ENCODE measurements at regions not wholly inside any gene's neighbourhood (a gene's known extent, or its start where the extent isn't known, plus 50 kb on each side); places are given as distances from the start of the nearest gene placed in this dataset.

- WGBS (ENCODE audit: extremely low coverage, insufficient coverage, insufficient read length), result no CpG with 5 or more reads among the region's 1 CpG
- Histone ChIP-seq H3K9ac (ENCODE audit: low read length) (no peak overlapping the region), H3K4me2 (ENCODE audit: low read length) (no peak overlapping the region)
Observed at GRCh38 chr5:148939676-148940075, 113.3 kb downstream of the ADRB2 start.

GRCh38 chr5:148941810-148942209 is 115.4 kb downstream of the ADRB2 start:
- no peak overlapping the region for H2BK12ac ChIP-seq (ENCODE audit: low read length)
- H3K36me3 ChIP-seq (ENCODE audit: control insufficient read depth in 1 of 2, insufficient read depth in 2 of 2, low read length in 2 of 2), result no peaks in the 10 kb centered on the region
- no peaks in the 10 kb centered on the region for H3K4me1 ChIP-seq (ENCODE audit: control insufficient read depth in 1 of 2, insufficient read depth in 2 of 2, low read length in 2 of 2)
- H3K27ac ChIP-seq (ENCODE audit: low read depth, low read length), result no peak overlapping the region
- no peaks in the 10 kb centered on the region for H3K27me3 ChIP-seq (ENCODE audit: insufficient read depth, low read length)
- WGBS (ENCODE audit: extremely low coverage, insufficient coverage, insufficient read length), result no CpG with 5 or more reads among the region's 1 CpG
- H4K8ac ChIP-seq (ENCODE audit: low read depth, low read length), result no peak overlapping the region
- no peaks in the 10 kb centered on the region for H3K79me1 ChIP-seq (ENCODE audit: low read length)
- no peak overlapping the region for H3K4me2 ChIP-seq (ENCODE audit: low read length)
- no peak overlapping the region for H3K4me3 ChIP-seq (ENCODE audit: low read depth, low read length)
- no peak overlapping the region for H2BK5ac ChIP-seq (ENCODE audit: low read depth, low read length, poor library complexity)
- DNase-seq, result no peak
- H2AFZ ChIP-seq (ENCODE audit: insufficient read depth, low read length, poor library complexity), result no peak overlapping the region
- H3K23ac ChIP-seq (ENCODE audit: low read length), result no peak overlapping the region
- H3K79me2 ChIP-seq (ENCODE audit: control insufficient read depth, insufficient read depth, low read length, poor library complexity), result no peaks in the 10 kb centered on the region
- H3K4ac ChIP-seq (ENCODE audit: low read depth, low read length), result no peak overlapping the region
- no peak overlapping the region for H4K12ac ChIP-seq (ENCODE audit: low read depth, low read length)
- no peak overlapping the region for H2BK120ac ChIP-seq (ENCODE audit: insufficient read depth, low read length, poor library complexity)
- H3K9me3 ChIP-seq (ENCODE audit: insufficient read depth, low read depth, low read length), result no peaks in the 10 kb centered on the region
- H3K9ac ChIP-seq (ENCODE audit: low read length), result no peak overlapping the region
- no peak overlapping the region for H2AK5ac ChIP-seq (ENCODE audit: low read length)
- no peak overlapping the region for H3K18ac ChIP-seq (ENCODE audit: low read length)
- H4K91ac ChIP-seq (ENCODE audit: low read depth, low read length), result no peak overlapping the region
- no peak overlapping the region for H3K14ac ChIP-seq (ENCODE audit: low read length)

More at GRCh38 chr5:148939676-148940075, 113.3 kb downstream of the ADRB2 start:
- H3K14ac ChIP-seq (ENCODE audit: low read length), result no peak overlapping the region
- no peak overlapping the region for H2BK12ac ChIP-seq (ENCODE audit: low read length)
- H3K9me3 ChIP-seq (ENCODE audit: insufficient read depth, low read depth, low read length), result no peaks in the 10 kb centered on the region
- no peak overlapping the region for H3K18ac ChIP-seq (ENCODE audit: low read length)
- no peaks in the 10 kb centered on the region for H3K36me3 ChIP-seq (ENCODE audit: control insufficient read depth in 1 of 2, insufficient read depth in 2 of 2, low read length in 2 of 2)
- H2BK120ac ChIP-seq (ENCODE audit: insufficient read depth, low read length, poor library complexity), result no peak overlapping the region
- H3K79me1 ChIP-seq (ENCODE audit: low read length), result no peaks in the 10 kb centered on the region
- no peak overlapping the region for H2BK5ac ChIP-seq (ENCODE audit: low read depth, low read length, poor library complexity)
- H3K4me3 ChIP-seq (ENCODE audit: low read depth, low read length), result no peak overlapping the region
- H3K79me2 ChIP-seq (ENCODE audit: control insufficient read depth, insufficient read depth, low read length, poor library complexity), result no peaks in the 10 kb centered on the region
- H4K12ac ChIP-seq (ENCODE audit: low read depth, low read length), result no peak overlapping the region
- DNase-seq, result no peak
- H4K8ac ChIP-seq (ENCODE audit: low read depth, low read length), result no peak overlapping the region
- no peaks in the 10 kb centered on the region for H3K27me3 ChIP-seq (ENCODE audit: insufficient read depth, low read length)
- H3K4me1 ChIP-seq (ENCODE audit: control insufficient read depth in 1 of 2, insufficient read depth in 2 of 2, low read length in 2 of 2), result no peaks in the 10 kb centered on the region
- no peak overlapping the region for H4K91ac ChIP-seq (ENCODE audit: low read depth, low read length)
- H3K27ac ChIP-seq (ENCODE audit: low read depth, low read length), result no peak overlapping the region
- no peak overlapping the region for H2AK5ac ChIP-seq (ENCODE audit: low read length)
- H3K23ac ChIP-seq (ENCODE audit: low read length), result no peak overlapping the region
- H3K4ac ChIP-seq (ENCODE audit: low read depth, low read length), result no peak overlapping the region
- H2AFZ ChIP-seq (ENCODE audit: insufficient read depth, low read length, poor library complexity), result no peak overlapping the region

GRCh38 chr5:148949841-148950470 is 112.9 kb downstream of the SH3TC2 start:
- Histone ChIP-seq H2BK120ac (ENCODE audit: insufficient read depth, low read length, poor library complexity) (no peak overlapping the region), H3K27ac (ENCODE audit: low read depth, low read length) (no peak overlapping the region), H3K14ac (ENCODE audit: low read length) (no peak overlapping the region), H3K4ac (ENCODE audit: low read depth, low read length) (no peak overlapping the region), H3K4me1 (ENCODE audit: control insufficient read depth in 1 of 2, insufficient read depth in 2 of 2, low read length in 2 of 2) (no peaks in the 10 kb centered on the region), H4K8ac (ENCODE audit: low read depth, low read length) (no peak overlapping the region), H2BK12ac (ENCODE audit: low read length) (no peak overlapping the region), H2AK5ac (ENCODE audit: low read length) (no peak overlapping the region), H3K79me2 (ENCODE audit: control insufficient read depth, insufficient read depth, low read length, poor library complexity) (no peaks in the 10 kb centered on the region), H3K9me3 (ENCODE audit: insufficient read depth, low read depth, low read length) (no peaks in the 10 kb centered on the region), H2AFZ (ENCODE audit: insufficient read depth, low read length, poor library complexity) (no peak overlapping the region), H3K18ac (ENCODE audit: low read length) (no peak overlapping the region), H4K91ac (ENCODE audit: low read depth, low read length) (no peak overlapping the region), H3K27me3 (ENCODE audit: insufficient read depth, low read length) (no peaks in the 10 kb centered on the region), H3K4me2 (ENCODE audit: low read length) (no peak overlapping the region), H4K12ac (ENCODE audit: low read depth, low read length) (no peak overlapping the region), H3K79me1 (ENCODE audit: low read length) (no peaks in the 10 kb centered on the region), H3K9ac (ENCODE audit: low read length) (no peak overlapping the region), H3K23ac (ENCODE audit: low read length) (no peak overlapping the region), H3K4me3 (ENCODE audit: low read depth, low read length) (no peak overlapping the region), H3K36me3 (ENCODE audit: control insufficient read depth in 1 of 2, insufficient read depth in 2 of 2, low read length in 2 of 2) (no peaks in the 10 kb centered on the region), H2BK5ac (ENCODE audit: low read depth, low read length, poor library complexity) (no peak overlapping the region)
- no CpG with 5 or more reads among the region's 4 CpGs for WGBS (ENCODE audit: extremely low coverage, insufficient coverage, insufficient read length)
- no peak for DNase-seq

GRCh38 chr5:148950471-148950863 is 112.4 kb downstream of the SH3TC2 start:
- Histone ChIP-seq H2BK12ac (ENCODE audit: low read length) (no peak overlapping the region), H3K4me1 (ENCODE audit: control insufficient read depth in 1 of 2, insufficient read depth in 2 of 2, low read length in 2 of 2) (no peaks in the 10 kb centered on the region), H3K27me3 (ENCODE audit: insufficient read depth, low read length) (no peaks in the 10 kb centered on the region), H3K9me3 (ENCODE audit: insufficient read depth, low read depth, low read length) (no peaks in the 10 kb centered on the region), H3K79me1 (ENCODE audit: low read length) (no peaks in the 10 kb centered on the region), H4K8ac (ENCODE audit: low read depth, low read length) (no peak overlapping the region), H2BK120ac (ENCODE audit: insufficient read depth, low read length, poor library complexity) (no peak overlapping the region), H4K91ac (ENCODE audit: low read depth, low read length) (no peak overlapping the region), H3K9ac (ENCODE audit: low read length) (no peak overlapping the region), H4K12ac (ENCODE audit: low read depth, low read length) (no peak overlapping the region), H3K18ac (ENCODE audit: low read length) (no peak overlapping the region), H3K14ac (ENCODE audit: low read length) (no peak overlapping the region), H3K4me3 (ENCODE audit: low read depth, low read length) (no peak overlapping the region), H2BK5ac (ENCODE audit: low read depth, low read length, poor library complexity) (no peak overlapping the region), H3K36me3 (ENCODE audit: control insufficient read depth in 1 of 2, insufficient read depth in 2 of 2, low read length in 2 of 2) (no peaks in the 10 kb centered on the region), H3K4ac (ENCODE audit: low read depth, low read length) (no peak overlapping the region), H3K79me2 (ENCODE audit: control insufficient read depth, insufficient read depth, low read length, poor library complexity) (no peaks in the 10 kb centered on the region), H2AFZ (ENCODE audit: insufficient read depth, low read length, poor library complexity) (no peak overlapping the region), H2AK5ac (ENCODE audit: low read length) (no peak overlapping the region), H3K4me2 (ENCODE audit: low read length) (no peak overlapping the region), H3K23ac (ENCODE audit: low read length) (no peak overlapping the region), H3K27ac (ENCODE audit: low read depth, low read length) (no peak overlapping the region)
- DNase-seq, result no peak
- no CpG with 5 or more reads among the region's 2 CpGs for WGBS (ENCODE audit: extremely low coverage, insufficient coverage, insufficient read length)
